Embryonic facial prominence (tissue), 1 donor: ENCODE measurements at regions not wholly inside any gene's neighbourhood (a gene's known extent, or its start where the extent isn't known, plus 50 kb on each side); places are given as distances from the start of the nearest gene placed in this dataset.

Experiments
- DNase-seq: peaks from one replicate; pipeline ENCODE4 v3.0.0-alpha.2; 2016; ENCODE audit errors: extremely low spot score

GRCh38 chr13:64453831-64454230, 2776.3 kb downstream of the PCDH9 start:
- DNase-seq: no peak

GRCh38 chr13:64446372-64446771, 2783.8 kb downstream of the PCDH9 start:
- DNase-seq: no peak

- DNase-seq: no peak
These were observed 2788.4 kb downstream of the PCDH9 start for GRCh38 chr13:64441740-64442139.

GRCh38 chr13:64438084-64438483, 2792.1 kb downstream of the PCDH9 start:
- DNase-seq: no peak

- DNase-seq: no peak
These were observed 2800.4 kb downstream of the PCDH9 start for GRCh38 chr13:64429691-64430090.

- DNase-seq: no peak
These were observed 2801.9 kb downstream of the PCDH9 start for GRCh38 chr13:64428196-64428595.

- no peak for DNase-seq
These were observed 2806.7 kb downstream of the PCDH9 start for GRCh38 chr13:64423467-64423866.

- DNase-seq: no peak
These were observed 2810.0 kb downstream of the PCDH9 start for GRCh38 chr13:64420181-64420580.

GRCh38 chr13:64417581-64417980, 2812.6 kb downstream of the PCDH9 start:
- DNase-seq: no peak

GRCh38 chr13:64414381-64414780, 2815.8 kb downstream of the PCDH9 start:
- DNase-seq: no peak

GRCh38 chr13:64413529-64413928, 2816.6 kb downstream of the PCDH9 start:
- no peak for DNase-seq

- no peak for DNase-seq
These were observed 2819.7 kb downstream of the PCDH9 start for GRCh38 chr13:64410276-64411053.

- no peak for DNase-seq
These were observed 2832.4 kb downstream of the PCDH9 start for GRCh38 chr13:64397701-64398100.

- no peak for DNase-seq
These were observed 2852.5 kb downstream of the PCDH9 start for GRCh38 chr13:64377606-64378005.

GRCh38 chr13:64371461-64371860, 2858.7 kb downstream of the PCDH9 start:
- no peak for DNase-seq

- DNase-seq: no peak
These were observed 2859.1 kb downstream of the PCDH9 start for GRCh38 chr13:64371045-64371444.

- no peak for DNase-seq
These were observed 2861.0 kb downstream of the PCDH9 start for GRCh38 chr13:64369121-64369520.

- no peak for DNase-seq
These were observed 2867.6 kb downstream of the PCDH9 start for GRCh38 chr13:64362564-64362963.

- no peak for DNase-seq
These were observed 2882.5 kb downstream of the PCDH9 start for GRCh38 chr13:64347664-64348063.

GRCh38 chr13:64339373-64340063, 2890.6 kb downstream of the PCDH9 start:
- no peak for DNase-seq

GRCh38 chr13:64338671-64339070, 2891.5 kb downstream of the PCDH9 start:
- no peak for DNase-seq

GRCh38 chr13:64333888-64334287, 2896.2 kb downstream of the PCDH9 start:
- no peak for DNase-seq

GRCh38 chr13:64332048-64332447, 2898.1 kb downstream of the PCDH9 start:
- no peak for DNase-seq
